Suppressor macrophage treated with lipopolysaccharide for 4 hours (primary cell): ENCODE measurements at regions not wholly inside any gene's neighbourhood (a gene's known extent, or its start where the extent isn't known, plus 50 kb on each side); places are given as distances from the start of the nearest gene placed in this dataset.
"Not testable (repeated sequence)": the region's sequence is repeated elsewhere in the genome, so short reads cannot be mapped to it uniquely, and the experiment has no call there.

Experiments used
- DNase-seq: peaks from one replicate; pipeline ENCODE4 v3.0.0-alpha.2; 2020

- no peak for DNase-seq
These were observed 104.6 kb upstream of the ADAMTS9 start for GRCh38 chr3:64792445-64792844.

- no peak for DNase-seq
These were observed 101.3 kb upstream of the ADAMTS9 start for GRCh38 chr3:64789111-64789510.

GRCh38 chr3:64783200-64783599 is 95.4 kb upstream of the ADAMTS9 start:
- no peak for DNase-seq

GRCh38 chr3:64780923-64781322 is 93.1 kb upstream of the ADAMTS9 start:
- DNase-seq: not testable (repeated sequence)

GRCh38 chr3:64773137-64773536 is 85.3 kb upstream of the ADAMTS9 start:
- DNase-seq: no peak

GRCh38 chr3:64766440-64766839 is 78.6 kb upstream of the ADAMTS9 start:
- DNase-seq: no peak

- DNase-seq: no peak
These were observed 78.1 kb upstream of the ADAMTS9 start for GRCh38 chr3:64765947-64766346.

- no peak for DNase-seq
These were observed 76.7 kb upstream of the ADAMTS9 start for GRCh38 chr3:64764386-64764929.

GRCh38 chr3:64763980-64764379 is 76.2 kb upstream of the ADAMTS9 start:
- DNase-seq: no peak

GRCh38 chr3:64761729-64762128 is 73.9 kb upstream of the ADAMTS9 start:
- no peak for DNase-seq

- DNase-seq: no peak
These were observed 72.5 kb upstream of the ADAMTS9 start for GRCh38 chr3:64760258-64760657.

GRCh38 chr3:64759811-64760210 is 72.0 kb upstream of the ADAMTS9 start:
- DNase-seq: no peak

GRCh38 chr3:64756398-64756986 is 68.7 kb upstream of the ADAMTS9 start:
- DNase-seq: no peak

GRCh38 chr3:64748244-64748904 is 60.6 kb upstream of the ADAMTS9 start:
- no peak for DNase-seq

GRCh38 chr3:64747679-64748078 is 59.9 kb upstream of the ADAMTS9 start:
- no peak for DNase-seq

GRCh38 chr3:64743887-64744243 is 56.1 kb upstream of the ADAMTS9 start:
- DNase-seq: no peak

GRCh38 chr3:64743156-64743886 is 55.5 kb upstream of the ADAMTS9 start:
- no peak for DNase-seq

- no peak for DNase-seq
These were observed 53.5 kb upstream of the ADAMTS9 start for GRCh38 chr3:64741341-64741740.

- DNase-seq: no peak
These were observed 52.3 kb upstream of the ADAMTS9 start for GRCh38 chr3:64739971-64740631.
